KOPT-K1 (cell line): ENCODE measurements at regions not wholly inside any gene's neighbourhood (a gene's known extent, or its start where the extent isn't known, plus 50 kb on each side); places are given as distances from the start of the nearest gene placed in this dataset.

ENCODE experiments used
- H3K27ac ChIP-seq: fragments of 200-600 bp; sonication (generic); 2 replicates; pipeline ENCODE4 v1.5.1; 2016; ENCODE audit warnings: antibody characterized with exemption, mild to moderate bottlenecking, low read depth, low read length; ENCODE audit not compliant: poor library complexity, severe bottlenecking
- H3K36me3 ChIP-seq: fragments of 200-600 bp; sonication (generic); 2 replicates; pipeline ENCODE4 v1.5.1; 2017; ENCODE audit warnings: antibody characterized with exemption, mild to moderate bottlenecking, low read length, moderate library complexity; ENCODE audit not compliant: insufficient read depth
- H3K9me3 ChIP-seq: fragments of 200-600 bp; sonication (generic); 2 replicates; pipeline ENCODE4 v1.5.1; 2017; ENCODE audit warnings: antibody characterized with exemption, low read length, mild to moderate bottlenecking; ENCODE audit not compliant: insufficient read depth, poor library complexity, severe bottlenecking

- Histone ChIP-seq H3K27ac (no peak overlapping the region), H3K9me3 (no peaks in the 10 kb centered on the region), H3K36me3 (no peaks in the 10 kb centered on the region)
Observed at GRCh38 chr17:77352441-77352840, 211.7 kb downstream of the SEC14L1 start.

- Histone ChIP-seq H3K27ac (no peak overlapping the region), H3K36me3 (no peaks in the 10 kb centered on the region), H3K9me3 (no peaks in the 10 kb centered on the region)
Observed at GRCh38 chr17:77352996-77353395, 212.2 kb downstream of the SEC14L1 start.

GRCh38 chr17:77353684-77354419 is 213.1 kb downstream of the SEC14L1 start:
- H3K9me3 ChIP-seq = no peaks in the 10 kb centered on the region
- H3K27ac ChIP-seq = no peak overlapping the region
- no peaks in the 10 kb centered on the region for H3K36me3 ChIP-seq

- Histone ChIP-seq H3K9me3 (no peaks in the 10 kb centered on the region), H3K27ac (no peak overlapping the region), H3K36me3 (no peaks in the 10 kb centered on the region)
Observed at GRCh38 chr17:77354420-77354669, 213.6 kb downstream of the SEC14L1 start.

GRCh38 chr17:77354670-77355455 is 214.1 kb downstream of the SEC14L1 start:
- no peak overlapping the region for H3K27ac ChIP-seq

GRCh38 chr17:77356109-77356689 is 215.4 kb downstream of the SEC14L1 start:
- Histone ChIP-seq H3K36me3 (no peaks in the 10 kb centered on the region), H3K27ac (no peak overlapping the region), H3K9me3 (no peaks in the 10 kb centered on the region)

More at GRCh38 chr17:77354670-77355455, 214.1 kb downstream of the SEC14L1 start:
- H3K36me3 ChIP-seq = no peaks in the 10 kb centered on the region
- no peaks in the 10 kb centered on the region for H3K9me3 ChIP-seq

GRCh38 chr17:77356690-77357201 is 216.0 kb downstream of the SEC14L1 start:
- no peak overlapping the region for H3K27ac ChIP-seq
- H3K36me3 ChIP-seq = no peaks in the 10 kb centered on the region
- no peaks in the 10 kb centered on the region for H3K9me3 ChIP-seq

- H3K27ac ChIP-seq = no peak overlapping the region
- H3K9me3 ChIP-seq = no peaks in the 10 kb centered on the region
Observed at GRCh38 chr17:77358801-77359200, 218.0 kb downstream of the SEC14L1 start.

GRCh38 chr17:77359236-77359635 is 218.5 kb downstream of the SEC14L1 start:
- H3K27ac ChIP-seq = no peak overlapping the region
- no peaks in the 10 kb centered on the region for H3K9me3 ChIP-seq
- H3K36me3 ChIP-seq = no peaks in the 10 kb centered on the region

More at GRCh38 chr17:77358801-77359200, 218.0 kb downstream of the SEC14L1 start:
- H3K36me3 ChIP-seq = no peaks in the 10 kb centered on the region

- H3K27ac ChIP-seq = peak overlapping the region; percentile 53
- H3K36me3 ChIP-seq = no peaks in the 10 kb centered on the region
- H3K9me3 ChIP-seq = no peaks in the 10 kb centered on the region
Observed at GRCh38 chr17:77361986-77362620, 221.3 kb downstream of the SEC14L1 start.

- H3K9me3 ChIP-seq = no peaks in the 10 kb centered on the region
- peak overlapping the region; percentile 57 for H3K27ac ChIP-seq
- H3K36me3 ChIP-seq = no peaks in the 10 kb centered on the region
Observed at GRCh38 chr17:77363821-77364361, 223.1 kb downstream of the SEC14L1 start.

- no peaks in the 10 kb centered on the region for H3K36me3 ChIP-seq
- H3K9me3 ChIP-seq = no peaks in the 10 kb centered on the region
- H3K27ac ChIP-seq = peak overlapping the region; percentile 57
Observed at GRCh38 chr17:77364381-77364911, 223.7 kb downstream of the SEC14L1 start.

- Histone ChIP-seq H3K27ac (peak overlapping the region; percentile 57), H3K36me3 (no peaks in the 10 kb centered on the region)
Observed at GRCh38 chr17:77364941-77365583, 224.3 kb downstream of the SEC14L1 start.

GRCh38 chr17:77365584-77366186 is 224.9 kb downstream of the SEC14L1 start:
- H3K9me3 ChIP-seq = no peaks in the 10 kb centered on the region
- no peaks in the 10 kb centered on the region for H3K36me3 ChIP-seq
- H3K27ac ChIP-seq = peak overlapping the region; percentile 14

More at GRCh38 chr17:77364941-77365583, 224.3 kb downstream of the SEC14L1 start:
- no peaks in the 10 kb centered on the region for H3K9me3 ChIP-seq
